ENCODE measurements at regions not wholly inside any gene's neighbourhood (a gene's known extent, or its start where the extent isn't known, plus 50 kb on each side); places are given as distances from the start of the nearest gene placed in this dataset.

DNA sequence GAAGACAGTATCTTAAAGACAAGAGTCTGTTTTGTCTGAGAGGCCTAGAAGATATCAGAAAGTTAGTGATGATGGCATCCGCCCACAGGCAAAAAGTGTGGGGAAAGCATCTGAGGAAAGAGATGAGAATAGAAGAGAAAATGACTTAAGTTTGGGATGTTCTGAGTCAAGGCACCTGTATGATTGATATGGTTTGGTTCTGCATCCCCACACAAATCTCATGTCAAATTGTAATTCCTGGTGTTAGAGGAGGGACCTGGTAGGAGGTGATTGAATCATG is 568.2 kb upstream of the MGMT start:
- intact Hi-C loops (cut with DNase I; ENCODE audit: low total_unique reads) = no loop called here
- no peak for DNase-seq (ENCODE audit: low spot score in 2 of 2)
- TF ChIP-seq, protein P1, sequence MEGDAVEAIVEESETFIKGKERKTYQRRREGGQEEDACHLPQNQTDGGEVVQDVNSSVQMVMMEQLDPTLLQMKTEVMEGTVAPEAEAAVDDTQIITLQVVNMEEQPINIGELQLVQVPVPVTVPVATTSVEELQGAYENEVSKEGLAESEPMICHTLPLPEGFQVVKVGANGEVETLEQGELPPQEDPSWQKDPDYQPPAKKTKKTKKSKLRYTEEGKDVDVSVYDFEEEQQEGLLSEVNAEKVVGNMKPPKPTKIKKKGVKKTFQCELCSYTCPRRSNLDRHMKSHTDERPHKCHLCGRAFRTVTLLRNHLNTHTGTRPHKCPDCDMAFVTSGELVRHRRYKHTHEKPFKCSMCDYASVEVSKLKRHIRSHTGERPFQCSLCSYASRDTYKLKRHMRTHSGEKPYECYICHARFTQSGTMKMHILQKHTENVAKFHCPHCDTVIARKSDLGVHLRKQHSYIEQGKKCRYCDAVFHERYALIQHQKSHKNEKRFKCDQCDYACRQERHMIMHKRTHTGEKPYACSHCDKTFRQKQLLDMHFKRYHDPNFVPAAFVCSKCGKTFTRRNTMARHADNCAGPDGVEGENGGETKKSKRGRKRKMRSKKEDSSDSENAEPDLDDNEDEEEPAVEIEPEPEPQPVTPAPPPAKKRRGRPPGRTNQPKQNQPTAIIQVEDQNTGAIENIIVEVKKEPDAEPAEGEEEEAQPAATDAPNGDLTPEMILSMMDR (IDR thresholded peaks at IDR 0.05) = no peak
- TF ChIP-seq POLR2A (IDR thresholded peaks at IDR 0.05) = no peak
- no peak overlapping the region for H3K4me3 ChIP-seq (ENCODE audit: low read depth, poor library complexity, severe bottlenecking)
- WGBS, 2 donors = 83 to 93% methylated on average over 1 of the region's 1 CpG

DNA sequence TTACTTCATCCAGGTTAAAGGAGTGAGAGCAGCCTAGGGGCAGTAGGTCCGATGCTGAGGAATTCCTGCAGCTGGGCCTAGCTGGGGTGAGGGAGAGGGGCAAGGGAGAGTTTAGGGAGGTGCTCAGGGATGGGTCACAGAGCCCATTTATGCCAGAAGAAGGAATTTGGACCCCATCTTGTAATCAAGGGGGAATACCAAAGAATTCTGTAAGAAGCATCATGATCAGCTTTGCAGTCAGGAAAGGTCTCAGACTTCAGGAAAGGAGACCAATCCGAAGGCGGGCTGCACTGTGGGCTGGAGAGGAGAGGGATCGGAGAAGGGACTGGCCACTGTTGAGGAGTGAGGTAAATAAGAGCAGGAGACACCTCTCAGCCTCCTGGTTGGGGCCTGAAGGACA is 566.6 kb upstream of the MGMT start:
- 85 to 88% methylated on average over 4 of the region's 4 CpGs for WGBS, 2 donors
- intact Hi-C loops (cut with DNase I; ENCODE audit: low total_unique reads) = no loop called here
- no peak for DNase-seq (ENCODE audit: low spot score in 2 of 2)
- H3K4me3 ChIP-seq (ENCODE audit: low read depth, poor library complexity, severe bottlenecking) = no peak overlapping the region
- TF ChIP-seq POLR2A (IDR thresholded peaks at IDR 0.05) = no peak
- TF ChIP-seq, protein P1 (IDR thresholded peaks at IDR 0.05) = no peak

DNA sequence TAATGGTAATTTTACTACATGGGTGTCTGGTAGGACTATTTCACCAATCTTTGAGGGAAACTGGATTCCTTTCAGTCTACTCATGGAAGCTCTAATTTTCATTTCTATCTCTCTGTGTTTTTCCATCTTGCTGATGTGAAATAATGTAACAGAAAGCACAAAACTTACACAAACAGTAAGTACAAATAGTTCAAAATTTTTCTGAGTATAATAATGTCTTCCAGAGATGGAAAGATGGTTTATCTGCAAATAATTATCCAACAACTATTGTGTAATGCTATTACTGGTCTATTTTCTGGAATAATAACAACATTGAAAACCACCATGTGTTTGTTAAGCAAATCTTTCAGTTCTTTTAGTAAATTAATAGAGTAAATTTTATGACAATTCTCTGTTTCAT is 565.8 kb upstream of the MGMT start:
- DNase-seq (ENCODE audit: low spot score in 2 of 2) = no peak
- no peak overlapping the region for H3K4me3 ChIP-seq (ENCODE audit: low read depth, poor library complexity, severe bottlenecking)
- intact Hi-C loops (cut with DNase I; ENCODE audit: low total_unique reads) = no loop called here
- no peak for TF ChIP-seq POLR2A (IDR thresholded peaks at IDR 0.05)
- TF ChIP-seq, protein P1 (IDR thresholded peaks at IDR 0.05) = no peak

DNA sequence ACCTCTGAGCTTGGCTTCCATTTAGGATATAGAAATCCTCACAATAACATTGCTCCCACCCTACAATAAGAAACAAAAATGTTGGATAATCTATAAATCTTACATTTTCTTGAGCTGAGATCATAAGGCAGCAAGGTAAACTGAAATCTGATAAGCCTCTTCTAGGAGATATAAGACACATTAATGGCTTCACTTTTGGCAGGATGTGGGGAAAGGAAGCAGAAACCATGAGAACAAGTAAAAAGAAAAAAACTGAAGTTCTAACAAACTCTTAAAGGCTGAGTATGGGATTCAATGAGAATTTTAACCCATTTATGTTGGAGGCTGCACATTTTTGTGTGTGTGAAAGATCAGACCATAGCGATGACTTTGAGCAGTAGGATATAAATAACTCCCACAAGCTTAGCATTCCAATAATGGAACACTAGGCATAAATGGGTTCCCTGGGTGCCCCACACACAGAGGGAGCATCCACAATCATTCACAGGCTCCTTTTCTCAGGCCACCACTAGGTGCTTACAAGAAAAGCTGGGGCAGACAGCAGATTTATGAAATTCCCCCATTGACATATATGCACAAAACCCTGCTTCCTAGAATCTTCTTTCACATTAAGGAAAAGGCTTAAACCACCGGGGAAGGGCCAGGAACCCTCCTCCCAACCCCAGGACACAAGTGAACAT is 564.9 kb upstream of the MGMT start:
- TF ChIP-seq, protein P1 (IDR thresholded peaks at IDR 0.05) = no peak
- no peak for TF ChIP-seq POLR2A (IDR thresholded peaks at IDR 0.05)
- H3K4me3 ChIP-seq (ENCODE audit: low read depth, poor library complexity, severe bottlenecking) = no peak overlapping the region
- 79% methylated on average over 2 of the region's 2 CpGs for WGBS, 2 donors
- DNase-seq (ENCODE audit: low spot score in 2 of 2) = no peak
- intact Hi-C loops (cut with DNase I; ENCODE audit: low total_unique reads) = no loop called here

- TF ChIP-seq, protein P1 (IDR thresholded peaks at IDR 0.05) = no peak
- TF ChIP-seq POLR2A (IDR thresholded peaks at IDR 0.05) = no peak
- intact Hi-C loops (cut with DNase I; ENCODE audit: low total_unique reads) = no loop called here
- DNase-seq (ENCODE audit: low spot score in 2 of 2) = no peak
- WGBS, 2 donors = 46 to 49% methylated on average over 20 of the region's 20 CpGs
- H3K4me3 ChIP-seq (ENCODE audit: low read depth, poor library complexity, severe bottlenecking) = no peak overlapping the region
These were observed 559.7 kb upstream of the MGMT start for GRCh38 chr10:128907155-128907941.

All from lower leg skin (tissue), 4 donors.